ENCODE measurements at regions not wholly inside any gene's neighbourhood (a gene's known extent, or its start where the extent isn't known, plus 50 kb on each side); places are given as distances from the start of the nearest gene placed in this dataset.
A peak's percentile ranks its signal among the peaks of the same experiment; 100 is the strongest.

- DNase-seq (no peak), ATAC-seq (no peak)
Measured at GRCh38 chr11:69234740-69235710, 58.9 kb upstream of the MYEOV start.

GRCh38 chr11:69238573-69239351 is 55.2 kb upstream of the MYEOV start:
- intact Hi-C loops (cut with DNase I), result no loop called here
- peaks cover 0 to 12% (median 8%) of the 10 kb centered on the region in 9 donors for H3K4me1 ChIP-seq
- no peaks in the 10 kb centered on the region for H3K36me3 ChIP-seq
- ATAC-seq (peak in 1 of 8 donors; percentile 29), DNase-seq (peak in 1 of 2 donors; percentile 32)
- no peaks in the 10 kb centered on the region for H3K27me3 ChIP-seq
- no peaks in the 10 kb centered on the region for H3K9me3 ChIP-seq
- 45 to 47% methylated on average over 5 of the region's 5 CpGs for WGBS, 2 donors
- no peak for TF ChIP-seq CTCF (IDR thresholded peaks at IDR 0.05)
- no peak overlapping the region for H3K27ac ChIP-seq
- H3K4me3 ChIP-seq, result no peak overlapping the region

More at GRCh38 chr11:69234740-69235710, 58.9 kb upstream of the MYEOV start:
- H3K9me3 ChIP-seq, result no peaks in the 10 kb centered on the region
- intact Hi-C loops (cut with DNase I), result no loop called here
- H3K4me1 ChIP-seq, result no peaks in the 10 kb centered on the region
- TF ChIP-seq CTCF (IDR thresholded peaks at IDR 0.05), result no peak
- H3K27ac ChIP-seq, result no peak overlapping the region
- 93 to 95% methylated on average over 9 to 11 of the region's 11 CpGs for WGBS, 2 donors
- H3K4me3 ChIP-seq, result no peak overlapping the region
- H3K27me3 ChIP-seq, result peaks cover 0 to 4% (median 0%) of the 10 kb centered on the region in 7 donors
- H3K36me3 ChIP-seq, result no peaks in the 10 kb centered on the region

GRCh38 chr11:69239641-69240040 is 54.3 kb upstream of the MYEOV start:
- Histone ChIP-seq H3K4me1 (peaks cover 0 to 12% (median 8%) of the 10 kb centered on the region in 9 donors), H3K36me3 (no peaks in the 10 kb centered on the region), H3K27ac (no peak overlapping the region), H3K9me3 (no peaks in the 10 kb centered on the region), H3K4me3 (no peak overlapping the region), H3K27me3 (no peaks in the 10 kb centered on the region)
- 94 to 97% methylated on average over 10 of the region's 10 CpGs for WGBS, 2 donors
- no peak for DNase-seq
- ATAC-seq, result no peak
- intact Hi-C loops (cut with DNase I), result loop anchor here in 1 of 10 donors (10.0 kb wide), 1 partner anchor 105 kb away; no protein-coding TSS in a partner anchor
- no peak for TF ChIP-seq CTCF (IDR thresholded peaks at IDR 0.05)

All from heart right ventricle (tissue), 16 donors.